H1 (cell line): ENCODE measurements at regions not wholly inside any gene's neighbourhood (a gene's known extent, or its start where the extent isn't known, plus 50 kb on each side); places are given as distances from the start of the nearest gene placed in this dataset.
A peak's percentile ranks its signal among the peaks of the same experiment; 100 is the strongest.
"Not testable (repeated sequence)": the region's sequence is repeated elsewhere in the genome, so short reads cannot be mapped to it uniquely, and the experiment has no call there.

Experiments
- CTCF ChIA-PET: fragments of 300-600 bp; sonication (Branson Sonifier 250); formaldehyde crosslinking; loops from one replicate; lab custom pipeline; 2021; ENCODE audit not compliant: partially characterized antibody; lab: Charles Lee
- POLR2A ChIA-PET: fragments of 300-600 bp; sonication (Branson Sonifier 250); formaldehyde crosslinking; loops from one replicate; lab custom pipeline; 2021; ENCODE audit warnings: inconsistent platforms; ENCODE audit not compliant: partially characterized antibody; lab: Charles Lee
- DNase-seq, 2 experiments: peaks; one replicate each; pipeline versions ENCODE4 v3.0.0 to v3.0.0-alpha.2; 2010 to 2022; ENCODE audit warnings: low spot score in 2 of 2, low read depth in 1 of 2, mixed read lengths in 1 of 2
- FAIRE-seq: peaks from 2 replicates; lab custom pipeline; 2011; peaks lifted over from hg19 to GRCh38; lab: Jason Lieb, UNC
- H2AFZ ChIP-seq: 2 replicates; pipeline ENCODE4 v1.8.1; 2012; ENCODE audit warnings: low read length, inconsistent platforms
- H2AK5ac ChIP-seq: 2 replicates; pipeline ENCODE4 v1.6.1; 2013; ENCODE audit warnings: low read depth, low read length
- H2BK120ac ChIP-seq: replicated peaks from 2 replicates; pipeline ENCODE3; 2013; ENCODE audit warnings: low read depth, low read length, inconsistent platforms
- H2BK12ac ChIP-seq: 2 replicates; pipeline ENCODE4 v1.6.1; 2013; ENCODE audit warnings: low read depth, low read length
- H2BK15ac ChIP-seq: 2 replicates; pipeline ENCODE4 v1.6.1; 2013; ENCODE audit warnings: low read length
- H2BK20ac ChIP-seq: 2 replicates; pipeline ENCODE4 v1.6.1; 2013; ENCODE audit warnings: low read length
- H2BK5ac ChIP-seq: 2 replicates; pipeline ENCODE4 v1.6.1; 2013; ENCODE audit warnings: low read depth, low read length
- H3K14ac ChIP-seq: 2 replicates; pipeline ENCODE4 v1.6.1; 2013; ENCODE audit warnings: inconsistent platforms; ENCODE audit not compliant: insufficient read length
- H3K18ac ChIP-seq: 2 replicates; pipeline ENCODE4 v1.6.1; 2013; ENCODE audit warnings: low read length; ENCODE audit errors: extremely low read depth
- H3K23ac ChIP-seq: 2 replicates; pipeline ENCODE4 v1.6.1; 2013; ENCODE audit warnings: inconsistent platforms; ENCODE audit not compliant: insufficient read length
- H3K23me2 ChIP-seq: 2 replicates; pipeline ENCODE4 v1.6.1; 2013; ENCODE audit warnings: low read depth, low read length
- H3K27ac ChIP-seq: 2 replicates; pipeline ENCODE4 v1.6.1; 2011; ENCODE audit warnings: low read depth, low read length, inconsistent platforms
- H3K27me3 ChIP-seq, 4 experiments: replicated peaks in 1 of 4; 1 replicate in 1 of 4; 2 replicates in 3 of 4; pipeline versions ENCODE4 v1.6.1 to v1.8.1; 2011 to 2013; ENCODE audit warnings: low read length in 3 of 4, mild to moderate bottlenecking in 3 of 4, inconsistent platforms in 2 of 4, mixed read lengths in 2 of 4, moderate library complexity in 1 of 4; ENCODE audit not compliant: control insufficient read depth in 3 of 4, insufficient read depth in 3 of 4; ENCODE audit errors: extremely low read depth in 1 of 4
- H3K36me3 ChIP-seq, 4 experiments: 2 replicates each; pipeline versions ENCODE4 v1.6.1 to v1.8.1; 2011 to 2013; ENCODE audit warnings: mild to moderate bottlenecking in 4 of 4, low read length in 3 of 4, moderate library complexity in 2 of 4, control low read depth in 1 of 4, inconsistent platforms in 1 of 4; ENCODE audit not compliant: insufficient read depth in 4 of 4, control insufficient read depth in 2 of 4
- H3K4ac ChIP-seq: replicated peaks from 2 replicates; pipeline ENCODE3; 2013; ENCODE audit warnings: low read length, low read depth, mixed read lengths, inconsistent platforms; ENCODE audit not compliant: insufficient read length
- H3K4me1 ChIP-seq, 4 experiments: replicated peaks in 1 of 4; 1 replicate in 1 of 4; 2 replicates in 3 of 4; pipeline versions ENCODE4 v1.6.1 to v1.8.1; 2011 to 2013; ENCODE audit warnings: low read length in 3 of 4, inconsistent platforms in 2 of 4, mixed read lengths in 1 of 4; ENCODE audit not compliant: insufficient read depth in 4 of 4, control insufficient read depth in 3 of 4
- H3K4me2 ChIP-seq, 2 experiments: 2 replicates each; pipeline versions ENCODE4 v1.6.1 to v1.8.1; 2011 to 2013; ENCODE audit warnings: low read depth in 2 of 2, low read length in 2 of 2, control low read depth in 1 of 2, inconsistent platforms in 1 of 2, mild to moderate bottlenecking in 1 of 2; ENCODE audit not compliant: insufficient read depth in 1 of 2
- H3K4me3 ChIP-seq, 4 experiments: fragments of 200-600, 300-600 bp in 1 of 4; sonication (generic), shearing (Covaris generic), sonication (Bioruptor Twin) in 1 of 4; 2 replicates each; pipeline versions ENCODE4 v1.5.1 to v1.8.1; 2011 to 2016; ENCODE audit warnings: low read length in 4 of 4, low read depth in 3 of 4, control low read depth in 2 of 4, inconsistent platforms in 2 of 4, mild to moderate bottlenecking in 2 of 4, mixed read lengths in 1 of 4, moderate library complexity in 1 of 4; ENCODE audit not compliant: insufficient read depth in 2 of 4; ENCODE audit errors: extremely low read depth in 1 of 4
- H3K56ac ChIP-seq: replicated peaks from 2 replicates; pipeline ENCODE3; 2013; ENCODE audit warnings: low read depth, mild to moderate bottlenecking, mixed read lengths, low read length, inconsistent platforms; ENCODE audit not compliant: insufficient read length
- H3K79me1 ChIP-seq: 2 replicates; pipeline ENCODE4 v1.6.1; 2013; ENCODE audit warnings: low read depth, low read length, control low read depth
- H3K79me2 ChIP-seq, 2 experiments: 2 replicates each; pipeline versions ENCODE4 v1.6.1 to v1.8.1; 2012 to 2013; ENCODE audit warnings: low read length in 2 of 2, mild to moderate bottlenecking in 2 of 2, inconsistent platforms in 1 of 2; ENCODE audit not compliant: insufficient read depth in 2 of 2, control insufficient read depth in 1 of 2
- H3K9ac ChIP-seq, 4 experiments: replicated peaks in 1 of 4; 1 replicate in 1 of 4; 2 replicates in 3 of 4; pipeline versions ENCODE4 v1.6.1 to v1.8.1; 2011 to 2013; ENCODE audit warnings: low read depth in 3 of 4, low read length in 3 of 4, control low read depth in 2 of 4, mild to moderate bottlenecking in 2 of 4, moderate library complexity in 2 of 4, inconsistent platforms in 1 of 4; ENCODE audit errors: extremely low read depth in 1 of 4
- H3K9me3 ChIP-seq, 2 experiments: 2 replicates each; pipeline versions ENCODE4 v1.6.1 to v1.8.1; 2012 to 2013; ENCODE audit warnings: mild to moderate bottlenecking in 2 of 2, moderate library complexity in 2 of 2, control low read depth in 1 of 2, inconsistent platforms in 1 of 2, low read depth in 1 of 2, low read length in 1 of 2, mixed read lengths in 1 of 2; ENCODE audit not compliant: insufficient read depth in 2 of 2
- H4K20me1 ChIP-seq, 2 experiments: replicated peaks in 1 of 2; 2 replicates each; pipeline versions ENCODE3 to v1.8.1; 2011 to 2013; ENCODE audit warnings: inconsistent platforms in 2 of 2, low read length in 2 of 2, mild to moderate bottlenecking in 1 of 2; ENCODE audit not compliant: insufficient read depth in 2 of 2, control insufficient read depth in 1 of 2
- H4K5ac ChIP-seq: 2 replicates; pipeline ENCODE4 v1.6.1; 2013; ENCODE audit warnings: low read length, low read depth, mixed read lengths, inconsistent platforms; ENCODE audit not compliant: insufficient read length
- H4K8ac ChIP-seq: 2 replicates; pipeline ENCODE4 v1.8.0; 2013; ENCODE audit warnings: mild to moderate bottlenecking, moderate library complexity, low read length, inconsistent platforms; ENCODE audit not compliant: insufficient read depth; ENCODE audit errors: extremely low read depth
- H4K91ac ChIP-seq: replicated peaks from 2 replicates; pipeline ENCODE3; 2013; ENCODE audit warnings: low read length, mixed read lengths, inconsistent platforms; ENCODE audit not compliant: insufficient read length
- WGBS, 2 experiments: shearing (Covaris generic) in 1 of 2; methylation state at CpG; one replicate each; pipeline versions ENCODE4 v1.1.6 to v1.1.7; 2013 to 2015; ENCODE audit warnings: low lambda C conversion rate in 2 of 2, mixed read lengths in 2 of 2, inconsistent platforms in 1 of 2, low coverage in 1 of 2, missing lambda C conversion rate in 1 of 2; ENCODE audit not compliant: insufficient replicate concordance in 2 of 2, insufficient coverage in 1 of 2, insufficient read length in 1 of 2; ENCODE audit errors: extremely low coverage in 1 of 2, missing lambda C conversion rate in 1 of 2; 5-methylcytosine and 5-hydroxymethylcytosine counted together

GRCh38 chr9:65514465-65514864 is 161.3 kb upstream of the ZNG1E start:
- H3K56ac ChIP-seq, H2BK15ac ChIP-seq, H3K9me3 ChIP-seq, H3K23ac ChIP-seq, H3K79me2 ChIP-seq, H2AK5ac ChIP-seq, H2BK20ac ChIP-seq, H3K36me3 ChIP-seq, H4K91ac ChIP-seq, H2AFZ ChIP-seq, POLR2A ChIA-PET, H4K8ac ChIP-seq, CTCF ChIA-PET, H3K18ac ChIP-seq, H3K27ac ChIP-seq, H3K4me3 ChIP-seq, H3K4me2 ChIP-seq, H2BK12ac ChIP-seq, H3K23me2 ChIP-seq, FAIRE-seq, H3K9ac ChIP-seq, H4K20me1 ChIP-seq, H2BK120ac ChIP-seq, H3K79me1 ChIP-seq, H3K14ac ChIP-seq, H3K27me3 ChIP-seq, H2BK5ac ChIP-seq, H3K4ac ChIP-seq, H4K5ac ChIP-seq, H3K4me1 ChIP-seq: not testable (repeated sequence)
- 95% methylated on average over 10 of the region's 12 CpGs; no CpG with 5 or more reads in 1 of the 2 experiments for WGBS, 2 experiments
- DNase-seq = peak in 1 of 2 experiments; percentile 24

GRCh38 chr9:65507897-65508296 is 167.8 kb upstream of the ZNG1E start:
- H3K27ac ChIP-seq, H2BK5ac ChIP-seq, H3K23me2 ChIP-seq, H4K5ac ChIP-seq, H2BK120ac ChIP-seq, H3K14ac ChIP-seq, H2BK15ac ChIP-seq, H4K20me1 ChIP-seq, H4K91ac ChIP-seq, CTCF ChIA-PET, H3K4me2 ChIP-seq, H2BK12ac ChIP-seq, H3K9me3 ChIP-seq, H3K4me1 ChIP-seq, FAIRE-seq, H2AFZ ChIP-seq, H4K8ac ChIP-seq, H3K23ac ChIP-seq, H3K36me3 ChIP-seq, H3K79me2 ChIP-seq, H3K56ac ChIP-seq, H3K4me3 ChIP-seq, H3K79me1 ChIP-seq, H2BK20ac ChIP-seq, H2AK5ac ChIP-seq, DNase-seq, H3K18ac ChIP-seq, POLR2A ChIA-PET, H3K9ac ChIP-seq, H3K4ac ChIP-seq, H3K27me3 ChIP-seq: not testable (repeated sequence)
